Liver (tissue), 8 donors: ENCODE measurements at regions not wholly inside any gene's neighbourhood (a gene's known extent, or its start where the extent isn't known, plus 50 kb on each side); places are given as distances from the start of the nearest gene placed in this dataset.

Experiments
- DNase-seq: peaks from one replicate; pipeline ENCODE4 v3.0.0-alpha.2; 2017; ENCODE audit warnings: low spot score
- H3K27ac ChIP-seq, 2 donors: one replicate each; pipeline ENCODE4 v1.7.0; 2013; ENCODE audit warnings: inconsistent platforms in 2 of 2, low read length in 2 of 2, control low read depth in 1 of 2, low read depth in 1 of 2, mild to moderate bottlenecking in 1 of 2
- H3K27me3 ChIP-seq, 4 donors: one replicate each; pipeline versions ENCODE4 v1.6.1 to v1.7.0; 2013; ENCODE audit warnings: low read length in 3 of 4, inconsistent platforms in 1 of 4, mild to moderate bottlenecking in 1 of 4, moderate library complexity in 1 of 4; ENCODE audit not compliant: control insufficient read depth in 4 of 4, insufficient read depth in 4 of 4
- H3K36me3 ChIP-seq, 4 donors: one replicate each; pipeline versions ENCODE4 v1.6.1 to v1.7.0; 2013; ENCODE audit warnings: low read length in 3 of 4, mild to moderate bottlenecking in 3 of 4, low read depth in 1 of 4, moderate library complexity in 1 of 4; ENCODE audit not compliant: control insufficient read depth in 4 of 4, insufficient read depth in 3 of 4
- H3K4me1 ChIP-seq, 4 donors: one replicate each; pipeline versions ENCODE4 v1.6.1 to v1.7.0; 2013; ENCODE audit warnings: low read length in 3 of 4, mild to moderate bottlenecking in 3 of 4, moderate library complexity in 1 of 4; ENCODE audit not compliant: control insufficient read depth in 4 of 4, insufficient read depth in 4 of 4
- H3K4me3 ChIP-seq, 3 donors: one replicate each; pipeline versions ENCODE4 v1.6.1 to v1.7.0; 2013; ENCODE audit warnings: low read length in 3 of 3, control low read depth in 1 of 3, low read depth in 1 of 3, mild to moderate bottlenecking in 1 of 3
- H3K9ac ChIP-seq, 2 donors: one replicate each; pipeline ENCODE4 v1.7.0; 2013; ENCODE audit warnings: low read length in 2 of 2, mild to moderate bottlenecking in 2 of 2, moderate library complexity in 2 of 2, control low read depth in 1 of 2, low read depth in 1 of 2
- H3K9me3 ChIP-seq, 4 donors: one replicate each; pipeline versions ENCODE4 v1.6.1 to v1.7.0; 2013; ENCODE audit warnings: low read length in 3 of 4; ENCODE audit not compliant: control insufficient read depth in 4 of 4
- EGR1 ChIP-seq, 2 donors: IDR thresholded peaks; 2 replicates each; pipeline ENCODE4 v1.6.1; 2016 to 2018; ENCODE audit warnings: antibody characterized with exemption in 2 of 2, low read depth in 2 of 2
- FOXA1 ChIP-seq: IDR thresholded peaks from 2 replicates; pipeline ENCODE4 v1.6.1; 2016; ENCODE audit warnings: antibody characterized with exemption
- FOXA2 ChIP-seq: IDR thresholded peaks from 2 replicates; pipeline ENCODE4 v1.6.1; 2016; ENCODE audit warnings: antibody characterized with exemption
- GABPA ChIP-seq, 2 donors: IDR thresholded peaks in 1 of 2; conservative IDR thresholded peaks in 1 of 2; 2 replicates each; pipeline ENCODE4 v1.6.1; 2016; ENCODE audit warnings: antibody characterized with exemption in 2 of 2, mild to moderate bottlenecking in 1 of 2, moderate library complexity in 1 of 2
- HNF4A ChIP-seq, 2 donors: conservative IDR thresholded peaks; 2 replicates each; pipeline ENCODE4 v1.6.1; 2016; ENCODE audit warnings: antibody characterized with exemption in 2 of 2, mild to moderate bottlenecking in 2 of 2
- HNF4G ChIP-seq: IDR thresholded peaks from 2 replicates; pipeline ENCODE4 v1.6.1; 2016; ENCODE audit warnings: antibody characterized with exemption
- JUND ChIP-seq, 2 donors: IDR thresholded peaks; 2 replicates each; pipeline ENCODE4 v1.6.1; 2016; ENCODE audit warnings: antibody characterized with exemption in 2 of 2
- NR2F2 ChIP-seq: IDR thresholded peaks from 2 replicates; pipeline ENCODE4 v1.6.1; 2016; ENCODE audit warnings: antibody characterized with exemption
- RAD21 ChIP-seq, 2 donors: IDR thresholded peaks; 2 replicates each; pipeline ENCODE4 v1.6.1; 2016; ENCODE audit warnings: antibody characterized with exemption in 2 of 2, mild to moderate bottlenecking in 2 of 2
- RXRA ChIP-seq, 2 donors: IDR thresholded peaks; 2 replicates each; pipeline ENCODE4 v1.6.1; 2017 to 2018; ENCODE audit warnings: antibody characterized with exemption in 2 of 2, mild to moderate bottlenecking in 1 of 2
- SP1 ChIP-seq: IDR thresholded peaks from 2 replicates; pipeline ENCODE4 v1.6.1; 2018; ENCODE audit warnings: antibody characterized with exemption, mild to moderate bottlenecking
- TAF1 ChIP-seq: conservative IDR thresholded peaks from 2 replicates; pipeline ENCODE4 v1.6.1; 2016; ENCODE audit warnings: antibody characterized with exemption, mild to moderate bottlenecking
- YY1 ChIP-seq: IDR thresholded peaks from 2 replicates; pipeline ENCODE4 v1.6.1; 2016; ENCODE audit warnings: antibody characterized with exemption, mild to moderate bottlenecking
- WGBS: extraction: QIAGEN DNeasy Blood & Tissue Kit; methylation state at CpG from one replicate; pipeline ENCODE4 v1.1.7; 2013; 5-methylcytosine and 5-hydroxymethylcytosine counted together
- TF ChIP-seq, protein P1 (sequence below): IDR thresholded peaks from 2 replicates; pipeline ENCODE4 v1.6.1; 2016; ENCODE audit warnings: antibody characterized with exemption
- TF ChIP-seq, protein P2 (sequence below): IDR thresholded peaks from 2 replicates; pipeline ENCODE4 v1.6.1; 2016; ENCODE audit warnings: antibody characterized with exemption, mild to moderate bottlenecking
- TF ChIP-seq, protein P3 (sequence below): IDR thresholded peaks from 2 replicates; pipeline ENCODE4 v1.6.1; 2016; ENCODE audit warnings: antibody characterized with exemption
- TF ChIP-seq, protein P4 (sequence below): fragments of 150-350 bp; IDR thresholded peaks from 2 replicates; pipeline ENCODE4 v1.5.1; 2017; ENCODE audit warnings: improper control_type of control experiment, low read depth, low read length; ENCODE audit not compliant: missing input control
- donor health status: healthy.
- donor health status: healthy.
- donor health status: healthy.
- donor health status: healthy.
- donor health status: healthy.

DNA sequence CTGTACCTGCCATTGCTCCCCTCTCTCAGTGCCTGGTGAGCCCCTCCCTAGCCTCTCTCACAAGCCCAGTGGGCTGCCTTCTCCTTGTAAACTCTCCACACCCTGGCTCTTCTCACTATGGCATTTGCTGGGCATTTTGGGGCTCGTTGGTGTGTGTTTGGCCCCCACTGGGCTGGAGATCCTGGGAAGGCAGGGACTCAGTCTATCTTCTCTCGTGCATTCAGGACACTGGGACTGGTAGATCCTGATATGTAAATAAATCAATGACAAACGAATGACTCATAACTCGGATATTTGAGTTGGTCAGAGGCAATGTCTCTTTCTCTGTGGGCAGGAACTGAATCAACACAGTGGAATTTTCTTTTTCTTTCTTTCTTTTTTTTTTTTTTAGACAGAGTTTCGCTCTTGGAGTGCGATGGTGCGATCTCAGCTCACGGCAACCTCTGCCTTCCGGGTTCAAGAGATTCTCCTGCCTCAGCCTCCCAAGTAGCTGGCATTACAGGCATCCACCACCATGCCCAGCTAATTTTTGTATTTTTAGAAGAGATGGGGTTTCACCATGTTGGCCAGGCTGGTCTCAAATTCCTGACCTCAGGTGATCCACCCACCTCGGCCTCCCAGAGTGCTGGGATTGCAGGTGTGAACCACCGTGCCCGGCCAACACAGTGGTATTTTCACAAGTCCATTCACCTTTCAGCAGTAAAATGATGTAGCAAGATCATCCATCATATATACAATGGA lies 144.6 kb upstream of the SPRED2 start:
- H3K27me3 ChIP-seq = no peaks in the 10 kb centered on the region
- H3K36me3 ChIP-seq = no peaks in the 10 kb centered on the region
- H3K4me3 ChIP-seq = no peak overlapping the region
- TF ChIP-seq JUND (IDR thresholded peaks at IDR 0.05) = peak; percentile 31 to 82
- TF ChIP-seq, protein P1, sequence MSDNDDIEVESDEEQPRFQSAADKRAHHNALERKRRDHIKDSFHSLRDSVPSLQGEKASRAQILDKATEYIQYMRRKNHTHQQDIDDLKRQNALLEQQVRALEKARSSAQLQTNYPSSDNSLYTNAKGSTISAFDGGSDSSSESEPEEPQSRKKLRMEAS = no peak
- DNase-seq = no peak
- no peaks in the 10 kb centered on the region for H3K4me1 ChIP-seq
- H3K9me3 ChIP-seq = no peaks in the 10 kb centered on the region
- H3K27ac ChIP-seq = no peak overlapping the region
- 69% methylated on average over 12 of the region's 12 CpGs for WGBS
- no peak overlapping the region for H3K9ac ChIP-seq

DNA sequence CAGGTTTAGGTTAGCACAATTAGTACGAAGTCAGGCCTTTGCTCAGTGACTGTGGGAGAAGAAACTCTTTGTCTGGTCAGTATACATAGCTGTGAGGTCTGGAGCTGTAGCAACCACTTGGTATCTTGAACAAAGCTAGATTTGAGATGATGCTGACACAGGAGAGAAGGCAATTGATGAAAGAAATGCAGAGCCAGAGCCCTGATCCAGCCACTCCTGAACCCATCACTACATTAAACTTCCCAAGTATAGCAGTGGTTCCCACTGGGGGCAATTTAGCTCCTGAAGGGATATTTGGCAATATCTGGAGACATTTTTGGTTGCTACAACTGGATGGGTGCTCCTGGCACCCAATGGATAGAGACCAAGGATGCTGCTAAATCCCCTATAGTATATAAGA lies 143.9 kb upstream of the SPRED2 start:
- H3K9ac ChIP-seq = no peak overlapping the region
- H3K27ac ChIP-seq = no peak overlapping the region
- 87% methylated on average over 1 of the region's 1 CpG for WGBS
- no peak for DNase-seq
- H3K4me1 ChIP-seq = no peaks in the 10 kb centered on the region
- H3K4me3 ChIP-seq = no peak overlapping the region
- no peaks in the 10 kb centered on the region for H3K36me3 ChIP-seq
- TF ChIP-seq RXRA (IDR thresholded peaks at IDR 0.05) = no peak
- TF ChIP-seq NR2F2 = no peak
- TF ChIP-seq SP1 = no peak
- no peak for TF ChIP-seq HNF4A (conservative IDR thresholded peaks at IDR 0.05)
- no peak for TF ChIP-seq JUND (IDR thresholded peaks at IDR 0.05)
- no peak for TF ChIP-seq YY1
- TF ChIP-seq FOXA1 = no peak
- no peak for TF ChIP-seq RAD21 (IDR thresholded peaks at IDR 0.05)
- TF ChIP-seq, protein P2, sequence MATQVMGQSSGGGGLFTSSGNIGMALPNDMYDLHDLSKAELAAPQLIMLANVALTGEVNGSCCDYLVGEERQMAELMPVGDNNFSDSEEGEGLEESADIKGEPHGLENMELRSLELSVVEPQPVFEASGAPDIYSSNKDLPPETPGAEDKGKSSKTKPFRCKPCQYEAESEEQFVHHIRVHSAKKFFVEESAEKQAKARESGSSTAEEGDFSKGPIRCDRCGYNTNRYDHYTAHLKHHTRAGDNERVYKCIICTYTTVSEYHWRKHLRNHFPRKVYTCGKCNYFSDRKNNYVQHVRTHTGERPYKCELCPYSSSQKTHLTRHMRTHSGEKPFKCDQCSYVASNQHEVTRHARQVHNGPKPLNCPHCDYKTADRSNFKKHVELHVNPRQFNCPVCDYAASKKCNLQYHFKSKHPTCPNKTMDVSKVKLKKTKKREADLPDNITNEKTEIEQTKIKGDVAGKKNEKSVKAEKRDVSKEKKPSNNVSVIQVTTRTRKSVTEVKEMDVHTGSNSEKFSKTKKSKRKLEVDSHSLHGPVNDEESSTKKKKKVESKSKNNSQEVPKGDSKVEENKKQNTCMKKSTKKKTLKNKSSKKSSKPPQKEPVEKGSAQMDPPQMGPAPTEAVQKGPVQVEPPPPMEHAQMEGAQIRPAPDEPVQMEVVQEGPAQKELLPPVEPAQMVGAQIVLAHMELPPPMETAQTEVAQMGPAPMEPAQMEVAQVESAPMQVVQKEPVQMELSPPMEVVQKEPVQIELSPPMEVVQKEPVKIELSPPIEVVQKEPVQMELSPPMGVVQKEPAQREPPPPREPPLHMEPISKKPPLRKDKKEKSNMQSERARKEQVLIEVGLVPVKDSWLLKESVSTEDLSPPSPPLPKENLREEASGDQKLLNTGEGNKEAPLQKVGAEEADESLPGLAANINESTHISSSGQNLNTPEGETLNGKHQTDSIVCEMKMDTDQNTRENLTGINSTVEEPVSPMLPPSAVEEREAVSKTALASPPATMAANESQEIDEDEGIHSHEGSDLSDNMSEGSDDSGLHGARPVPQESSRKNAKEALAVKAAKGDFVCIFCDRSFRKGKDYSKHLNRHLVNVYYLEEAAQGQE = no peak
- TF ChIP-seq, protein P3, sequence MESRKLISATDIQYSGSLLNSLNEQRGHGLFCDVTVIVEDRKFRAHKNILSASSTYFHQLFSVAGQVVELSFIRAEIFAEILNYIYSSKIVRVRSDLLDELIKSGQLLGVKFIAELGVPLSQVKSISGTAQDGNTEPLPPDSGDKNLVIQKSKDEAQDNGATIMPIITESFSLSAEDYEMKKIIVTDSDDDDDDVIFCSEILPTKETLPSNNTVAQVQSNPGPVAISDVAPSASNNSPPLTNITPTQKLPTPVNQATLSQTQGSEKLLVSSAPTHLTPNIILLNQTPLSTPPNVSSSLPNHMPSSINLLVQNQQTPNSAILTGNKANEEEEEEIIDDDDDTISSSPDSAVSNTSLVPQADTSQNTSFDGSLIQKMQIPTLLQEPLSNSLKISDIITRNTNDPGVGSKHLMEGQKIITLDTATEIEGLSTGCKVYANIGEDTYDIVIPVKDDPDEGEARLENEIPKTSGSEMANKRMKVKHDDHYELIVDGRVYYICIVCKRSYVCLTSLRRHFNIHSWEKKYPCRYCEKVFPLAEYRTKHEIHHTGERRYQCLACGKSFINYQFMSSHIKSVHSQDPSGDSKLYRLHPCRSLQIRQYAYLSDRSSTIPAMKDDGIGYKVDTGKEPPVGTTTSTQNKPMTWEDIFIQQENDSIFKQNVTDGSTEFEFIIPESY = no peak
- TF ChIP-seq, protein P4, sequence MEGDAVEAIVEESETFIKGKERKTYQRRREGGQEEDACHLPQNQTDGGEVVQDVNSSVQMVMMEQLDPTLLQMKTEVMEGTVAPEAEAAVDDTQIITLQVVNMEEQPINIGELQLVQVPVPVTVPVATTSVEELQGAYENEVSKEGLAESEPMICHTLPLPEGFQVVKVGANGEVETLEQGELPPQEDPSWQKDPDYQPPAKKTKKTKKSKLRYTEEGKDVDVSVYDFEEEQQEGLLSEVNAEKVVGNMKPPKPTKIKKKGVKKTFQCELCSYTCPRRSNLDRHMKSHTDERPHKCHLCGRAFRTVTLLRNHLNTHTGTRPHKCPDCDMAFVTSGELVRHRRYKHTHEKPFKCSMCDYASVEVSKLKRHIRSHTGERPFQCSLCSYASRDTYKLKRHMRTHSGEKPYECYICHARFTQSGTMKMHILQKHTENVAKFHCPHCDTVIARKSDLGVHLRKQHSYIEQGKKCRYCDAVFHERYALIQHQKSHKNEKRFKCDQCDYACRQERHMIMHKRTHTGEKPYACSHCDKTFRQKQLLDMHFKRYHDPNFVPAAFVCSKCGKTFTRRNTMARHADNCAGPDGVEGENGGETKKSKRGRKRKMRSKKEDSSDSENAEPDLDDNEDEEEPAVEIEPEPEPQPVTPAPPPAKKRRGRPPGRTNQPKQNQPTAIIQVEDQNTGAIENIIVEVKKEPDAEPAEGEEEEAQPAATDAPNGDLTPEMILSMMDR = no peak
- no peak for TF ChIP-seq GABPA (IDR thresholded peaks at IDR 0.05 in 1 of 2, conservative IDR thresholded peaks at IDR 0.05 in 1 of 2)
- TF ChIP-seq EGR1 (IDR thresholded peaks at IDR 0.05; ENCODE audit: low read depth in 2 of 2) = no peak
- no peak for TF ChIP-seq FOXA2
- no peak for TF ChIP-seq HNF4G
- no peak for TF ChIP-seq TAF1
- TF ChIP-seq, protein P1 = no peak
- H3K9me3 ChIP-seq = no peaks in the 10 kb centered on the region
- H3K27me3 ChIP-seq = no peaks in the 10 kb centered on the region
